ENCODE measurements at regions not wholly inside any gene's neighbourhood (a gene's known extent, or its start where the extent isn't known, plus 50 kb on each side); places are given as distances from the start of the nearest gene placed in this dataset.
"Not testable (repeated sequence)": the region's sequence is repeated elsewhere in the genome, so short reads cannot be mapped to it uniquely, and the experiment has no call there.

DNA sequence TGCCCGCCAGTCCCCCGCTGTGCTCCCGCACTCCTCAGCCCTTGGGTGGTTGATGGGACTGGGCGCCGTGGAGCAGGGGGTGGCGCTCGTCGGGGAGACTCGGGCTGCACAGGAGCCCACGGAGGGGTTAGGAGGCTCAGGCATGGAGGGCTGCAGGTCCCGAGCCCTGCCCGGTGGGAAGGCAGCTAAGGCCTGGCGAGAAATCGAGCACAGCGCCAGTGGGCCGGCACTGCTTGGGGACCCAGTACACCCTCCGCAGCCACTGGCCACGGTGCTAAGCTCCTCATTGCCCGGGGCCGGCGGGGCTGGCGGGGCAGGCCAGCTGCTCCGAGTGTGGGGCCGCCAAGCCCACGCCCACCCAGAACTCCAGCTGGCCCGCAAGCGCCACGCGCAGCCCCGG is 1496.5 kb upstream of the LRRTM3 start:
- not testable (repeated sequence) for H3K4me1 ChIP-seq (ENCODE audit: control insufficient read depth in 2 of 2, insufficient read depth in 2 of 2, low read length in 2 of 2); H3K27ac ChIP-seq (ENCODE audit: low read depth in 1 of 2, low read length in 1 of 2); H3K36me3 ChIP-seq (ENCODE audit: control insufficient read depth in 2 of 2, insufficient read depth in 2 of 2, low read length in 1 of 2); H3K27me3 ChIP-seq (ENCODE audit: control insufficient read depth in 2 of 2, insufficient read depth in 1 of 2, low read length in 1 of 2); H3K4me3 ChIP-seq (ENCODE audit: low read length in 2 of 2); DNase-seq (ENCODE audit: low read depth in 6 of 9, low spot score in 9 of 9); H3K9me3 ChIP-seq (ENCODE audit: control insufficient read depth in 2 of 2, insufficient read depth in 1 of 2, low read length in 1 of 2)
- 97% methylated on average over 30 of the region's 30 CpGs for WGBS

DNA sequence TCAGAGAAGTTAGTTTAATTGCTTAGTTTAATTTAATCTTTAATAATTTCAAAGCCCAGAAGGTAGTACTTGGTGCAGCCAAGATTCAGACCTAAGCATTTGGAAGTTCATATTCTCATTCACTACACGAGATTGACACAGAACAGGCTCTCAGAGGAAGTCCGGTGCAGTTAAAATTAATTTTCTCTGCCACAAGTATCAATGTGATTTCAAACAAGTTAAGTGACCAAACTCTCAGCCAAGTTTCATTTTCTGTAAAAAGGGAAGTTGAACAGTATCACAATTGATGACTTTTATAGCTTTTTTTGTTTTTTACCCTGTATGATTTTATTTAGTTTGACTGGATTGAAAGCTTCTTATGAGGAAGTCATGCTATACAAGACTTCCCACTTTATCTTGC is 1494.9 kb upstream of the LRRTM3 start:
- Histone ChIP-seq H3K36me3 (ENCODE audit: control insufficient read depth in 2 of 2, insufficient read depth in 2 of 2, low read length in 1 of 2) (no peaks in the 10 kb centered on the region), H3K27me3 (ENCODE audit: control insufficient read depth in 2 of 2, insufficient read depth in 1 of 2, low read length in 1 of 2) (no peaks in the 10 kb centered on the region), H3K27ac (ENCODE audit: low read depth in 1 of 2, low read length in 1 of 2) (no peak overlapping the region), H3K4me3 (ENCODE audit: low read length in 2 of 2) (no peak overlapping the region), H3K4me1 (ENCODE audit: control insufficient read depth in 2 of 2, insufficient read depth in 2 of 2, low read length in 2 of 2) (no peaks in the 10 kb centered on the region), H3K9me3 (ENCODE audit: control insufficient read depth in 2 of 2, insufficient read depth in 1 of 2, low read length in 1 of 2) (peaks cover 0 to 9% of the 10 kb centered on the region in 2 donors)
- DNase-seq (ENCODE audit: low read depth in 6 of 9, low spot score in 9 of 9), result no peak
- WGBS, result 23% methylated on average over 2 of the region's 2 CpGs

DNA sequence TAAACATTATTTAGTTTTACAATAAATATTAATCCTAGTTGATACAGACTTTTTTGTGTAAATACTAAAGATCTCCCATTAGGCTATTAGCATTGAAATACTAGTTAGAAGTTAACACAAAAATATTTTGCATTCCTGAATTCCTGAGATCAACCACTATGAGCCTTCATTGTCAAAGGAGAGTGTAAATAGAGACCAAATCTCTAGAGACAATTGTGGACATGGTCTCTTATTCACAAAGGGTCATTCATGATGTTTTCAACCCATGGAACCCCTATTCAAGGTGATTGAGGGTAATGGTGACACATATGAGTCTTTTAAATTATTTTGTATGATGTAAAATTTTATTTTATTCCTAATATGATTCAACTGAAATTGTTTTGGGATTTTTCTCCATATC is 1454.8 kb upstream of the LRRTM3 start:
- H3K4me1 ChIP-seq (ENCODE audit: control insufficient read depth in 2 of 2, insufficient read depth in 2 of 2, low read length in 2 of 2), result no peaks in the 10 kb centered on the region
- no peaks in the 10 kb centered on the region for H3K27me3 ChIP-seq (ENCODE audit: control insufficient read depth in 2 of 2, insufficient read depth in 1 of 2, low read length in 1 of 2)
- no peak overlapping the region for H3K4me3 ChIP-seq (ENCODE audit: low read length in 2 of 2)
- H3K27ac ChIP-seq (ENCODE audit: low read depth in 1 of 2, low read length in 1 of 2), result no peak overlapping the region
- no peaks in the 10 kb centered on the region for H3K36me3 ChIP-seq (ENCODE audit: control insufficient read depth in 2 of 2, insufficient read depth in 2 of 2, low read length in 1 of 2)
- no peak for DNase-seq (ENCODE audit: low read depth in 6 of 9, low spot score in 9 of 9)
- H3K9me3 ChIP-seq (ENCODE audit: control insufficient read depth in 2 of 2, insufficient read depth in 1 of 2, low read length in 1 of 2), result peaks cover 0 to 4% of the 10 kb centered on the region in 2 donors

DNA sequence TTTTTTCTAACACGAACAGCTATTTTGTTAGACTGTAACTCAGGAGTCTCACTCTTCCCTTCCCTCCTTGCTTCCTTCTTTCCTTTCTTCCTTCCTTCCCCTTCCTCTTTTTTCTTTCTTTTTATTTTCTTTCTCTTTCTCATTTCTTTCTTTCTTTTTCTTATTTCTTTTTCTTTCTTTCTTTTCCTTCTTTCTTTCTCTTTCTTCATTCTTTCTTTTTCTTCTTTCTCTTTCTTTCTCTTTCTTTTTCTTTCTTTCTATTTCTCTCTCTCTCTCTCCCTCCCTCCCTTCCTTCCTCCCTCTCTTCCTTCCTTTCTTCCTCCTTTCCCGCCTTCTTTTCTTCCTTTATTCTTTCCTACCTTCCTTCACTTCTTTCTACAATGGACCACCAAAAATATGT is 1443.0 kb upstream of the LRRTM3 start:
- no peaks in the 10 kb centered on the region for H3K4me1 ChIP-seq (ENCODE audit: control insufficient read depth in 2 of 2, insufficient read depth in 2 of 2, low read length in 2 of 2)
- no peaks in the 10 kb centered on the region for H3K36me3 ChIP-seq (ENCODE audit: control insufficient read depth in 2 of 2, insufficient read depth in 2 of 2, low read length in 1 of 2)
- DNase-seq (ENCODE audit: low read depth in 6 of 9, low spot score in 9 of 9), result no peak
- 95% methylated on average over 2 of the region's 2 CpGs for WGBS
- H3K4me3 ChIP-seq (ENCODE audit: low read length in 2 of 2), result no peak overlapping the region
- H3K27ac ChIP-seq (ENCODE audit: low read depth in 1 of 2, low read length in 1 of 2), result no peak overlapping the region
- H3K9me3 ChIP-seq (ENCODE audit: control insufficient read depth in 2 of 2, insufficient read depth in 1 of 2, low read length in 1 of 2), result no peaks in the 10 kb centered on the region
- no peaks in the 10 kb centered on the region for H3K27me3 ChIP-seq (ENCODE audit: control insufficient read depth in 2 of 2, insufficient read depth in 1 of 2, low read length in 1 of 2)

DNA sequence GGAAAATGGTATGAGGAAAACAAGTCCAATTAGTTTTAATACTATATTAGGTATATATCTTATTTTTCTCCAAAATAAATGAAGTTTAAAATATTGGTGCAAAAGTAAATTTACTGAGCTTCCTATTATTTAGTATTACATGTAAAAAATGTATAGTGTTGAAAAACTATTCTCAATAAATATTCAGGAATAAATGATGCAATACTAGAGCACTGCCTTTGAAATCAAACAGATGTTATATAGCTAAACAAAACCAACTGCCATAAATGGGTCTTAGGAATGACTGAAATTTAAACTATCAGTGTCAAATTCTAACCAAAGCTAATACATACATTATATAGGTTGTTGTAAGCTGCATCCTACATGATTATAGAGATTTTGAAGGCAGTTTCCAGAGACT is 1434.0 kb upstream of the LRRTM3 start:
- Histone ChIP-seq H3K9me3 (ENCODE audit: control insufficient read depth in 2 of 2, insufficient read depth in 1 of 2, low read length in 1 of 2) (no peaks in the 10 kb centered on the region), H3K27ac (ENCODE audit: low read depth in 1 of 2, low read length in 1 of 2) (no peak overlapping the region)
- no peak for DNase-seq (ENCODE audit: low read depth in 6 of 9, low spot score in 9 of 9)

DNA sequence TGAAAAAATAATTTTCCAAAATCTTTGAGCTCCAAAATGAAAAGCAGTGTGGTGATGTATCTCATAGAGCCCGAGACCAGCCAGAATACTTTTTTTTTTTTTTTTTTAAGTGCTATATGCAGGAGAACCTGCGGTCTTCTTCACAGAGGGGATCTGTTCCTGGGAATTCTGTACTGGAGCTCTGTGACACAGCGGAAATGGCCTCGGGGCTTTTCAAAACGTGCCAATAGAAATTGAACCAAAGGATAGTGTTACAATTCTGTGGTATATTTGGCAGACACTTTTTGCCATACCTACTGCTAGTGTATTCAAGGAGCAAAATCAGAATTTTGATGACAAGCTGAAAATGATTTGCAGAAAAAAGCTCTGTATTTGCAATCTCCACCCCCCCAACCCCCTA is 1429.3 kb upstream of the LRRTM3 start:
- no peak for DNase-seq (ENCODE audit: low read depth in 6 of 9, low spot score in 9 of 9)
- whole genome bisulfite sequencing, result 91% methylated on average over 5 of the region's 5 CpGs

More for the DNA sequence above, 1434.0 kb upstream of the LRRTM3 start:
- no peaks in the 10 kb centered on the region for H3K27me3 ChIP-seq (ENCODE audit: control insufficient read depth in 2 of 2, insufficient read depth in 1 of 2, low read length in 1 of 2)
- no peaks in the 10 kb centered on the region for H3K36me3 ChIP-seq (ENCODE audit: control insufficient read depth in 2 of 2, insufficient read depth in 2 of 2, low read length in 1 of 2)
- no peaks in the 10 kb centered on the region for H3K4me1 ChIP-seq (ENCODE audit: control insufficient read depth in 2 of 2, insufficient read depth in 2 of 2, low read length in 2 of 2)
- no peak overlapping the region for H3K4me3 ChIP-seq (ENCODE audit: low read length in 2 of 2)

DNA sequence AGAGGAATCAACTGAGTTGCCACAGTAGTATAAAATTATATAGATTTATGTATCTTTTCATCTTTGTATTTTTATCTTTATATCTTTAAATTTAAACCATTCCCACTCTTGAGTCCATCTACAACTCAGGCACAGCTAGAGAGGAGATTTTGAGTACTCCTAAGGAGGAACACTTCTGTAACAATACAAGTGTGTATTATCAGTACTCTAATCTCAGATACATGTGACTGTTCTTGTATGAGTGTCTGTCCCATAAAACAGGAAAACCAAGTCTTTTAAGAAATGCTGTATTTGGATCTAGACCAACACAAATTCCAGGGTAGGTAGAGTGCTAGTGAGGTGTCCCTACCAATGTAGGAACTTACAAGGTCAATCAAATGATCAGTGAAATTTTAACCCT is 1428.0 kb upstream of the LRRTM3 start:
- Histone ChIP-seq H3K27me3 (ENCODE audit: control insufficient read depth in 2 of 2, insufficient read depth in 1 of 2, low read length in 1 of 2) (no peaks in the 10 kb centered on the region), H3K4me3 (ENCODE audit: low read length in 2 of 2) (no peak overlapping the region), H3K4me1 (ENCODE audit: control insufficient read depth in 2 of 2, insufficient read depth in 2 of 2, low read length in 2 of 2) (no peaks in the 10 kb centered on the region), H3K9me3 (ENCODE audit: control insufficient read depth in 2 of 2, insufficient read depth in 1 of 2, low read length in 1 of 2) (no peaks in the 10 kb centered on the region), H3K36me3 (ENCODE audit: control insufficient read depth in 2 of 2, insufficient read depth in 2 of 2, low read length in 1 of 2) (no peaks in the 10 kb centered on the region), H3K27ac (ENCODE audit: low read depth in 1 of 2, low read length in 1 of 2) (no peak overlapping the region)
- DNase-seq (ENCODE audit: low read depth in 6 of 9, low spot score in 9 of 9), result no peak

More for the DNA sequence above, 1429.3 kb upstream of the LRRTM3 start:
- no peak overlapping the region for H3K27ac ChIP-seq (ENCODE audit: low read depth in 1 of 2, low read length in 1 of 2)
- H3K4me1 ChIP-seq (ENCODE audit: control insufficient read depth in 2 of 2, insufficient read depth in 2 of 2, low read length in 2 of 2), result no peaks in the 10 kb centered on the region
- no peaks in the 10 kb centered on the region for H3K36me3 ChIP-seq (ENCODE audit: control insufficient read depth in 2 of 2, insufficient read depth in 2 of 2, low read length in 1 of 2)
- no peak overlapping the region for H3K4me3 ChIP-seq (ENCODE audit: low read length in 2 of 2)
- H3K9me3 ChIP-seq (ENCODE audit: control insufficient read depth in 2 of 2, insufficient read depth in 1 of 2, low read length in 1 of 2), result no peaks in the 10 kb centered on the region
- H3K27me3 ChIP-seq (ENCODE audit: control insufficient read depth in 2 of 2, insufficient read depth in 1 of 2, low read length in 1 of 2), result no peaks in the 10 kb centered on the region

DNA sequence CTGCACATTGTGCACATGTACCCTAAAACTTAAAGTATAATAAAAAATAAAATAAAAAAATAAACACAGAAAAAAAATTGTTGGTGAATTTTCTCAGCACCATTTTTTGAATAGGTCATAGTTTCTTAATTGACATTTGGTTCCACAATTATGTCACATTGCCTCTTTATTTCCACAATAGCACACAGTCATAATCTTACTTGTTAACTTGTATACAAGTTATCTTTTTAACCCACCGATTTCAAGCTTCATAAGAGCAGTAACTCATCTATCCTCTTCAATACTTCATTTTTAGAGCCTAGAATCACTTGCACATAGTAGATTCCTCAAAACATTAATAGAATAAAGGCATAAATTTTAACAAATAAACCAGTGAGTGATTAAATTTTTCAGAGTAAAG is 1425.1 kb upstream of the LRRTM3 start:
- Histone ChIP-seq H3K27me3 (ENCODE audit: control insufficient read depth in 2 of 2, insufficient read depth in 1 of 2, low read length in 1 of 2) (no peaks in the 10 kb centered on the region), H3K4me3 (ENCODE audit: low read length in 2 of 2) (no peak overlapping the region), H3K36me3 (ENCODE audit: control insufficient read depth in 2 of 2, insufficient read depth in 2 of 2, low read length in 1 of 2) (no peaks in the 10 kb centered on the region), H3K4me1 (ENCODE audit: control insufficient read depth in 2 of 2, insufficient read depth in 2 of 2, low read length in 2 of 2) (no peaks in the 10 kb centered on the region), H3K9me3 (ENCODE audit: control insufficient read depth in 2 of 2, insufficient read depth in 1 of 2, low read length in 1 of 2) (no peaks in the 10 kb centered on the region), H3K27ac (ENCODE audit: low read depth in 1 of 2, low read length in 1 of 2) (no peak overlapping the region)
- no peak for DNase-seq (ENCODE audit: low read depth in 6 of 9, low spot score in 9 of 9)
- WGBS, result 87% methylated on average over 1 of the region's 1 CpG

DNA sequence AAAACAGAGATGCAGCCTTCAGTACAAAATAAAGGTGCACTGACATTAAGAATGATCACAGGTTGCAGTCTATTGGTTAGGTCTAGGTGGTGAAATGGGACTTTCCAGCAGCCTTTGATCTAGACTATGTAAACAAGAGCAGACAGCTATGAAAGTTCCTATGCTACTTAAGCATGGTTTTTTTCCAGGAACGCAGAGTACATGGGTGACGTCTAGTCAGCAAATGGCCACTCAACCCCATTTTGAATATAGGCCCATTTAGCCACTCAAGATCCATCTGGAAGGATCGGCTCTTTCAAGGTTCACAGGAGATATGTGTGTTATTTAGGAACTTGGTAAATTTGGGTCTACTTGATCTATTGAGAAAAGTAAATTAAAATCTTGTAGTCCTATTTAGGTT is 1424.6 kb upstream of the LRRTM3 start:
- Histone ChIP-seq H3K4me1 (ENCODE audit: control insufficient read depth in 2 of 2, insufficient read depth in 2 of 2, low read length in 2 of 2) (no peaks in the 10 kb centered on the region), H3K4me3 (ENCODE audit: low read length in 2 of 2) (no peak overlapping the region), H3K27ac (ENCODE audit: low read depth in 1 of 2, low read length in 1 of 2) (no peak overlapping the region), H3K9me3 (ENCODE audit: control insufficient read depth in 2 of 2, insufficient read depth in 1 of 2, low read length in 1 of 2) (no peaks in the 10 kb centered on the region), H3K36me3 (ENCODE audit: control insufficient read depth in 2 of 2, insufficient read depth in 2 of 2, low read length in 1 of 2) (no peaks in the 10 kb centered on the region), H3K27me3 (ENCODE audit: control insufficient read depth in 2 of 2, insufficient read depth in 1 of 2, low read length in 1 of 2) (no peaks in the 10 kb centered on the region)
- peak in 2 of 9 donors; percentile 15 to 46 for DNase-seq (ENCODE audit: low read depth in 6 of 9, low spot score in 9 of 9)
- 92% methylated on average over 3 of the region's 3 CpGs for WGBS

DNA sequence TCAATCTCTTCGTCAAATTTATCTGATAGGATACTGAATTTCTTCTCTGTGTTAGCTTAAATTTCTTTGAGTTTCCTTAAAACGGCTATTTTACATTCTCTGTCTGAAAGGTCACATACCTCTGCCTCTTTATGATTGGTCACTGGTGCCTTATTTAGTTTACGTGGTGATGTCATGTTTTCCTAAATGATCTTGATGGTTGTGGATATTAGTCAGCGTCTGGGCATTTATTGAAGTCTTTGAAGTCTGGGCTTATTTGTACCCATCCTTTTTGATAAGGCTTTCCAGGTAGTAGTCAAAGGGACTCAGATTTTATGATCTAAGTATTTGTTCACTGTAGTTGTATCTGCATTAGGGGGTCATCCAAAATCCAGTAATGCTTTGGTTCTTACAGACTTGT is 1407.5 kb upstream of the LRRTM3 start:
- H3K36me3 ChIP-seq (ENCODE audit: control insufficient read depth in 2 of 2, insufficient read depth in 2 of 2, low read length in 1 of 2), result no peaks in the 10 kb centered on the region

More for the DNA sequence above, 1407.5 kb upstream of the LRRTM3 start:
- DNase-seq (ENCODE audit: low read depth in 6 of 9, low spot score in 9 of 9), result no peak
- Histone ChIP-seq H3K9me3 (ENCODE audit: control insufficient read depth in 2 of 2, insufficient read depth in 1 of 2, low read length in 1 of 2) (peaks cover 0 to 4% of the 10 kb centered on the region in 2 donors), H3K27me3 (ENCODE audit: control insufficient read depth in 2 of 2, insufficient read depth in 1 of 2, low read length in 1 of 2) (no peaks in the 10 kb centered on the region), H3K4me3 (ENCODE audit: low read length in 2 of 2) (no peak overlapping the region), H3K4me1 (ENCODE audit: control insufficient read depth in 2 of 2, insufficient read depth in 2 of 2, low read length in 2 of 2) (no peaks in the 10 kb centered on the region), H3K27ac (ENCODE audit: low read depth in 1 of 2, low read length in 1 of 2) (no peak overlapping the region)
- WGBS, result 84% methylated on average over 4 of the region's 4 CpGs

Data from thymus (tissue), 11 donors.